GM18508 (cell line): ENCODE measurements at regions not wholly inside any gene's neighbourhood (a gene's known extent, or its start where the extent isn't known, plus 50 kb on each side); places are given as distances from the start of the nearest gene placed in this dataset.
"Not testable (repeated sequence)": the region's sequence is repeated elsewhere in the genome, so short reads cannot be mapped to it uniquely, and the experiment has no call there.

Experiments used
- ATAC-seq: cut with Tn5 transposase; IDR thresholded peaks from one replicate; pipeline ENCODE4 v1.9.1; 2021; ENCODE audit warnings: moderate number of reproducible peaks; ENCODE audit not compliant: insufficient read depth, unreplicated experiment

DNA sequence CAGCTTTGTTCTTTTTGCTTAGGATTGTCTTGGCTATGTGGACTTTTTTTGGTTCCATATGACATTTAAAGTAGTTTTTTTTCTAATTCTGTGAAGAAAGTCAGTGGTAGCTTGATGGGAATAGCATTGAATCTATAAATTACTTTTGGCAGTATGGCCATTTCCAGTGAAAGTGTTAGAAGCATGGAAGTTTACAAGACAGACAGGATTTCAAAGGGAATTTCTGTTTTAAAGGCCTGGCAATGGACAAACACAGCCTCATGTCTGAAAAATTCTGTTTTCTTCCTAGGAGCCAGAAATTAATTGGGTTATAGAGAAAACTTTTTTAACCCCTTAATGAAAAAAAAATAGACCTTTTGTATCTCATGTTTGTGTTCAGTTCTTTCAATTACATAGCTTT lies 184.4 kb downstream of the ATP23 start:
- ATAC-seq = not testable (repeated sequence)

DNA sequence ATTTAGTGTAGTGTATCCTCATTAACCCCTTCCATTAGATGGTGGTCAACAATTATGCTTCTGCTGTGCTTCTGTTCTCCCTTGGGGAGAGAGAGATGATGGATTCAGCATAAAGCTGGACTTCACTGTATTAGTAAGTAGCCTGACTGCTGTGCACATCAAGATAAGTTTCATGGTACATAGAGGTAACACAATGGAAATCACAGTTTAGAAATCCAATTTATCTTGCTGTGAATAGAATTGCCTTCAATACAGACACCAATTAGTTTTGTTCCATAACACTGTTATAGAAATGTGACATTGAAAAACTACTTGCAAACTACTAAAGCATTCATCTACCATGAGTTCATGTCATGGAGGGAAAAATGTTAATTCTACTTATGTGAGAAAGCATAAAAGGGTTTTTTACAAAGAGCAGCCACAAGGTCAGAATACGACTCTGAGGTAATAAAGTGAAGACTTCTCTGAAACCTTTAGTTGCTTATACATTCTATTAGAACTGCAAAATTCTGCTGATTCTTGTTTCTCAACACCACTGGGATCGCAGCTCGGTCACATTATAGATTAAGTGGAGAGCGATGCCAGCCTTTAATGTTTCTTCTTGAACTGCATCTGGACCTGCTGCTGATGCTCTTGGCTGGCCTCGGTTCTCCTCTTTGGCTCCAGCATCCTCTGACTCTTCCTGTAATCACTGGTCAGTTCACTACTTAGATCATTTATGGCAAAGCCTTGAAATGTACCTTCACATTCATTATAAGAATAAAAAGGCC lies 190.8 kb downstream of the ATP23 start:
- ATAC-seq = no peak

DNA sequence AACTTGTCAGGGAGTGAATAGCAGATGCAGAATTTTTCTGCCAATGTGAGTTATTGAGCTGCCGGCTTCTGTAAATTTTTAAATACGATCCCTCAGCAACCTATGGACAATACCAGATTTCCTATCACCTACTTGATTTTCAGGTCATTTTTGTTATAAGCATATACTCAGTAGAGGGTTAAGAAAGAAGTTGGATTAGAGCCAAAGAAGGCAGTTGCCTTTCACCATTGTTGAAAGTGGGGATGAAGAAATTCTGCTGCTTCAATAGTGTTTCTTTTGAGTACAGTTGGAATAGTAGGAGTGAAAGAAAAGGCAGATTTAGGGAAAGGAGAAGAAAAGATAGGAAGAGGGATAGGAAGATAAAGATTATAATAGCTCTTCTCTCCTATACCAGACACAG lies 197.1 kb downstream of the ATP23 start:
- no peak for ATAC-seq

DNA sequence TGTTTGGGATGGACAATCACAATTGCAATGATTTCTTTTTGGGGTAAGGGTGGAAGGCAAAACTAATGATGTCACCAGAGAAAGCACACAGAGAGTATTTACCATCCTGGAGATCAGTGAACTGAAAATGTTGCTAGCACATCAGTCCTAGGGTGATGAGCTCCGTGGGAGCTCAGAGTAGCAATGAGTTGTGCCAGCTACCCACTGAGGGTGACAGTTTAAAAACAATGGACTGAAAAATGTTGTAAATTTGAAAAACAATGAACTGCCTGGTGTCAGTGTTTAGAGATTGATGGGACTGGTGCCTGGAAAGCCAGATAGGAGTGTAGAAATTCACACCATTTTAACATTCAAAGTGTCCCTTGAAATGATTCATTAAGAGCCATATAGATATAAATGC lies 198.5 kb downstream of the ATP23 start:
- ATAC-seq = no peak

DNA sequence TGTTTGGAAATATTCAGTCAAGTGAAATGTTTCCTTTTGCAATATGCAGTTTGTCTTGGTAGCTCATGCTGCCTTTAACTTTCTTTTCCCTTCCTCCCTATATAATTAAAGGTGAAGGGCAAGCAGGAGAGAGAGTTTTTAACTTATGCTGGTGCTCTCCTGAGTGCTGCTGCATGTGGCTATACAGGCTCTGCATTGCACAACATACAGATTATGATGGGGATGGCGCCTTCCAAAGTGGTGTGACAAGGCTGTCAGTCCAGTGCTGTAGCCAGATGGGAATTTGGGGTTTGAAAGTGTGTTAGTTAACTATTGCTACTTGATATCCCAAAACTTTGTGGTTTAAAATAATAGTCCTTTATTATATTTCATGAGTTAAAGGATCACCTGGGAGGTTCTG lies 199.0 kb downstream of the ATP23 start:
- ATAC-seq = no peak

DNA sequence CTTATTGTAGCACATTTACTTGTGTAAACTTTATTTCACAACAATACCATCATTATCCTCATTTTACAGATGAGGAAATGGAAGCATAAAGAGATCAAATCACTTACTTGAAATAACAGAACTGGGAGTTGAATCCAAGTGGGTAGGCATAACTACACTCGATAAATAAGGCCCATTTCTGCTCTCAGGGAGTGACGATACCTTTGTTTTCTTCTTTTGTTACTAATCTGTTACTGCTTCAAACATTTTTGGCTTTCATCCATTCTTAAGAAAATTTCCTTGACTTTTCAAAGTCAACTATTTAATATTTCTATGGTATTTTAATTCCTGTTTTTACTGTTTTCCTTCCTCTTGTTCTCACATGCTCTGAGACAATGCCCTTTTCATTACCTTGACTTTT lies 201.6 kb downstream of the ATP23 start:
- no peak for ATAC-seq

DNA sequence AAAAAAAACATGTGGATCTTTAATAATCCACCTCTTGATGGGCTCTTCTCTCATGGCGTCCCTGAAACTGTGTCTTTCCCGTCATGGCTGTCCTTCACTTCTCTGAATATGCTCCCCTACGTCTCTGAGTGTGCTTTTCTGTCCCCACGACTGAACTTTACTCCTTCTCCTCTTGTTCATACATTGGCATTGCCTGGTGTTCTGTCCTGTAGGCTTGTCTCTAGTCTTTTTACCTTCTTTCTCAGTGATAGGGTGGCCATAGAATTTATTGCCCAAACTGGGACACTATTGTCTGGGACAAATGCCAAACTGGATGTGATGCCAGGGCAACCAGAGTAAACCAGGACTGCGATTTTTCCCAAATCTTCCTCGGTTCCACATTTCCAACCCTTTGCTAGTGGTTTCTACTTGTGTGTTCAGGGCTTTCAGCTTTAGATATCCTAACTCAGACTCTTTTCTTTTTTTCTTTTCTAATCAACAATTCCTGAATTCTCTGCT lies 202.2 kb downstream of the ATP23 start:
- ATAC-seq = no peak

DNA sequence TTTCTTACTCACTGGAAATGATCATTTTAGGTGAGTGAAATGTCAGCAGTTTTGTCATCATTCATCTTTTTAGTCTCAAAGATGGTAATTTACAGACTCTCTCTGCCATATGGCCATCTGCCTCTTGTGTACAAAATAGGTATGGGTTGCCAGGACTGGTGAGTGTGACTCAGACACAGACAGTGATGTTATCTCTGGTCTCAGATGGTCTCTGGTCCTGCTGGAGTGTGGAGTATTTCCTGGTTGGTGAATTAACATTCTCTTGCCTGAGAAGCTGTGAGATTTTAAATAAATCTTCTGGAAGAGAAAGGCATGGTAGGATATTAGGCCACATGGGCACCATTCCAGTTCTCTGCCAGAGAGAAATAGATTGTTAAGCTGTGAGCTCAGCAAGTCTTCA lies 207.0 kb downstream of the ATP23 start:
- ATAC-seq = no peak

DNA sequence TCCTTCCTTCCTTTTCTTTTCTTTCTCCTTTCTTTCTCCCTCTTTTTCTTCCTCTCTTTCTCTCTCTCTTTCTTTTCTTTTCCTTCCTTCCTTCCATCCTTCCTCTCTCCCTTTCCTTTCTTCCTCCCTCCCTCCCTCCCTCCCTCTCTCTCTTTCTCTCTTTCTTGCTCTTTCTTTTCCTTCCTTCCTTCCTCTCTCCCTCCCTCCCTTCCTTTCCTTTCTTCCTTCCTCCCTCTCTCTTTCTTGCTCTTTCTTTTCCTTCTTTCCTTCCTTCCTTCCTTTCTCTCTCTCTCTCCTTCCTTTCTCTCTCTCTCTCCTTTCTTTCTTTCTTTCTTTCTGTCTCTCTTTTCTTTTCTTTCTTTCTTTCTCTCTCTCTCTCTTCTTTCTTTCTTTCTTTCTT lies 207.6 kb downstream of the ATP23 start:
- ATAC-seq = no peak

DNA sequence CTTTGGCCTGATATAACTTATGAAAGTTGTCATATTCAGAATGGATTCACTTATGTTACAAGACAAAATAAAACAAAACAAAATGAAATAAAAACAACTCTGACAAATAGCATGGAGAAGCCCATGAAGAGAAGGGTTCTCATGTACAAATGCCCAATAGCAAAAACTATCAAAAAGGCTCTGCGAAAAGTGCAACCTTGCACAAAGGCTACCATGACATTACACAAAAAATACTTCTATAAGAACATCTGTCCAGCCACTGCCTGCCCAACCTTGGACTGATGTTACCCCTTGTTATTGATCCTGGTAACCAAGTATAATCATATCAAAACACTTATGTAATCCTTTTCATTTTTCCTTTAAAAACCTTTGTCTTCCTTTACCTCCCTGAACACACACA lies 213.0 kb downstream of the ATP23 start:
- no peak for ATAC-seq

DNA sequence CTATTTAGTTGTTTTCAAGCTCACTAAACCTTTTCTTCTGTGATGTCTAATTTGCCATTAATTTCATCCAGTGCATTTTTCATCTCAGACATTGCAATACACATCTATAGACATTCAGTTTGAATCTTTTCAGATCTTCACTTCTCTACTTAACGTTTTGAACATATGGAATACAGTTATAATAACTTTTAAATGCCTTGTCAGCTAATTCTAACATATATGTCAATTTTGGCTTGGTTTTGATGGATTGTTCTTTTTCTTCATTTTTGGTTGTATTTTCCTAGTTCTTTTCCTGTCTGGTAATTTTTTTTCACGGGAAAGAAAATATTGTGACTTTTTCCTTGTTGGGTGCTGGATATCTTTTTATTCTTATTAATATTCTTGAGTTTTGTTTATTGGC lies 215.3 kb downstream of the ATP23 start:
- ATAC-seq = no peak

DNA sequence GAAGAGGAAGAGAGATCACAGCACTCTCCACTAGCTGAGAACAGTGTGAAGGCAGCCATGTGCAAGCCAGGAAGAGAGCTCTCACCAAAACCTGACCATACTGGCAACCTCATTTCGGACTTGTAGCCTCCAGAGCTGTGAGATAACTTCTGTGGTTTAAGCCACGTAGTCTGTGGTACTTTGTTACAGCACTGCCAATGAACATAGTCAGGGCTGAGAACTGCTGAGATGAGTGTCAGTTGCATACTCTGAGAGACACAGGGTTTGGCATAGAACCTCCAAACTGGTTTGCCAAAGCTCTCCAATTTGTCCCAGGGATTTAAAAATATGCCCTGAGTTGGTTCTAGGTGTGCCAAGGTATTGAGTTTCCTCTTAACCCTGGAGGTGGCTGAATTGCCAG lies 218.6 kb downstream of the ATP23 start:
- ATAC-seq = no peak

DNA sequence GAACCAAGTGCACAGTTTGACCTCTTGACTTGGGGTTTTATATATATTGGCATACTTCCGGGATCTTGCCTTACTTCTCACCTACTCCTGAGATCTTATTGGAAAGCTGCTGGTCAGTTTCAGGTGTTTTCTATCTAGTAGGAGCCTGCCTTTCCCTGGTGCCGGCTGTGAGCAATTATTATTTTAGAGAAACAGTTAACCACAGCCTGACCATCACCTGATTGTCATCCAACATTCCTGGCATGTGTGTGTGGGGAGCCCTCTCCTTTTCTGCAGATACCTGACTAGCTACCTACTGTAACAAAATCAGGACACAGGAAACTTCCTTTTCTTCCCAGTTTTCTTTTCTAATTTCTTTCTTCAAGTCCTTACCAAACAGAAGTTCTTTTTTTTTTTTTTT lies 220.4 kb downstream of the ATP23 start:
- no peak for ATAC-seq

DNA sequence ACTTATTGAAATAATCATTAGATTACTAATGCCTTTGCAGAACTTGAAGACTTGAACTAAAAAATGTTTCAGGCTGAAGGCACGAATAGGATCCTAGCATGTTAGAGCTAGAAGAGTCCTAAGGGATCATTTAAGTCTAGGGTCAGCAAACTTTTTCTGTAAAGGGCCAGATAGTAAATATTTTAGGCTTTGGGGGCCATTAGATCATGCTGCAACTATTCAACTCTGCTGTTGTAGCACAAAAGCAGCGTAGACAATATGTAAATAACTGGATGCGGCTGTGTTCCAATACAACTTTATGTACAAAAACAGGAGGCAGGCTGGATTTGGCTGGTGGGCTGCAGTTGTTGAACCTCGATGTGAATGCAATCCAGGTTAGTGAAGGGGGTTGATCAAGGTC lies 221.7 kb downstream of the ATP23 start:
- no peak for ATAC-seq

DNA sequence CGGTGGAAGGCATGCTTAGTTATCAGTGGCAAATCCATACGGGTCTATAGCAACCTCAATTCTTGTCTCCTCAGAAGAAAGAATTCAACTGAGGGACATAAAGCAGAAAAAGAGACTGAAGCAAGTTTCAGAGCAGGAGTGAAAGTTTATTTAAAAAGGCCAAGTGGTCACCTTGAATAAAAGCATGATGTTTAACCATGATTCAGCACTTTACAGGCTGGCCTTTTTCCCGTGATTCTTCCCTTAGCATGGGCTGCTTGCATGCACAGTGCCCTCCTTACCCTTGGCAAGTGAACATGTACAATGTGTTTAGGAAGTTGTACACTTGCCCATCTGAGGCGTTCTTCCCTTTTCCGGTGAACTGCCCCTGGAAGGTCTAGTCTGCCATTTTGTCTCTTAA lies 225.3 kb downstream of the ATP23 start:
- no peak for ATAC-seq

DNA sequence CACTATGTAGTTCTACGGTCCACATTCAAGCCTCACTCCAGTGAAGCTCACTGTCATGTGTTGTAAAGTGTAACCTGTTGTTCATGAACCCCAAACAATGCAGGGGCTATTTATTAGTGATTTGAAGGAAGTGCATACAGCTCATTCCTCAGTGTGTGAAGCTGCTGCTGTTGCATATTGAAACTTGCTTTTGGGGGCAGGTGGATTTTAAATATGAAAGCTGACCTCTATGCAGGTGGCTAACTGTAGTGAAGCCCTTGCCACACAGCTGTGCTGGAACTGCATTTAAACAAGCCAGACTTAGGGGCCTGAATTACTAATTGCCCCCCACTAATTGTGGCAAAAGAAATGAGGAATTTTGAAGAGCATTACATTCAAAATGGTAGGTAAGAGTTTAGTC lies 226.3 kb downstream of the ATP23 start:
- no peak for ATAC-seq

DNA sequence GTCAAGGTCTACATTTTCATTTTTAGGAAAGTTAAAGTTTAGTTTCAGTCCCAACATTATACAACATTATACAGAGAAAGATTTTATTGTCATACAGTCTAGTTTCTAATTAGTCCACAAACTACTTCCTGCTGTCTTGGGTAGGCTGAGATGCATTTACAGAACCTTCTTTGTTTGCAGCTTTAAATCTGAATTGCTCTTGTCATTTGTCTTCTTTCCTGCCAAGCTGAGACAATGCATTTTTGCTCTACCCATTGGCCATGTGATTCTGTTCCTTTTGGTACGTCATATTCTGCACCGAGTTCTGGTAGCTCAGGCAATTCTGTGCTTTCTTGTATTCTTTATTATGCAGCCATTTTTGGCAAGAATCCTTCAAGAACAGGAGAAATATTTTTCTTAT lies 228.5 kb downstream of the ATP23 start:
- no peak for ATAC-seq

DNA sequence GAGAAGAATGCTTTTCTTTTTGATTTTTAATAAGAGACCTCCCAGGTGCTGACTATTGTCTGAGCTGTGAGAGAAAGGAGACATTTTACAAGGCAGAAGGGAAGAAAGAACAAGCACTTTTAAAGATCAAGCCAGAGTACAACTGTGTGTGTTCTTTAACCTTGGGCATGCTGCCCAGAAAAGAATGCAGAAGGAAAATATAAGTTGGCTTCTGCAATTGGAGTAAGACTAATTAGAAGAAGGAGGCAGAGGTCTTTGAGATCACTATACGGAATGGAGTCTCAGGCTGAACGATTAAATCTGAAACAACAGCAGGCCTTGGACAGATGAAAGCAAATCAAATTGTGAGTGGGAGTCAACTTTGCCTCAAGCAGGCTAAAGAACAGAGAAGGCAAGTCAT lies 230.5 kb downstream of the ATP23 start:
- ATAC-seq = no peak

DNA sequence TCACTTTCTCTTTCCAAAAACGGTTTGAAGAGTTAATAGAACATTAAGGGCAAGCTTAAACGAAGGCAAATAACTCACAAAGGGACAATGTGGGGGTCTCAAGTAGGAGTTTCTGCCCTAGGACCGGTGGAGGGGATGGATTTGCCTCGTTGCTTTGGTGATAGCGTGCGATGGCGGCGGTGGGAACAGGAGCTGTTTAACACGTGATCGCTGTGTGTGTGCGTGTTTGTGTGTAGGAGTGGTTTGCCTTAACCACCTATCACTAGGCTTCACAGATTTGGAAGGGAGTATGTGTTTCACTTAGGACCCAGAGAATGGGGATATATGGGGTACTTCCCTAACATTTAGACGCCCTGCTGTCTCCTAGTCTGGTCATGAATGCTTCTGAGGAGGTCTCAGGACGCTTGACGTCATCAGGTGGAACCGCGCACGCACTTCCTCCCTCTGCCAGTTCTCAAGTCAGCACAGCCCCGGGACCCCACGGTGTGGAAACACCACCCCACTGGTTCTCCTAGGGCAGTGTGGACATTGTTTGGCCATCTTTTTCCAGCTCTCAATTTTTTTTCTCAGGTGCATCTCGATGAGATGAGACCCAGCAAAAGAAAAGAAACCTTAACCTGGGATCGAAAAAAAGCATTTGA lies 231.2 kb downstream of the ATP23 start:
- no peak for ATAC-seq

DNA sequence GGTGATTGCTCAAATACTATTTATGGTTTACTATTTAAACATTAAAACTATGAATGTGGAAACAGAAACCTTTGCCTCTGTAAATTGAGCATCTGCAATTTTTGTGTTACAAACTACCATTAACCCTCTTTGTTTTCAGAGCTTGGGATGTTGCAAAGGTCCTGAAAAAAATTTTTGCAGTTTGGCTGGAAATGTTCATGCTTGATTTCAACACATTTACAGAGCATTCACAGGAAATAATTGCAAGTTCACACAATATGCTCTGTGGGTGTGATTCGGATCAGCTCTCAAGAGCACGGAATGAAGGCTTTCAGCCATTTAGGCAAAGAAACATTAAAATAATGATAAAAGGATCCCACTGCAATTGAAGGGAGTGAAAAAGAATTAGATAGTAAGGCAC lies 232.9 kb downstream of the ATP23 start:
- ATAC-seq = no peak

DNA sequence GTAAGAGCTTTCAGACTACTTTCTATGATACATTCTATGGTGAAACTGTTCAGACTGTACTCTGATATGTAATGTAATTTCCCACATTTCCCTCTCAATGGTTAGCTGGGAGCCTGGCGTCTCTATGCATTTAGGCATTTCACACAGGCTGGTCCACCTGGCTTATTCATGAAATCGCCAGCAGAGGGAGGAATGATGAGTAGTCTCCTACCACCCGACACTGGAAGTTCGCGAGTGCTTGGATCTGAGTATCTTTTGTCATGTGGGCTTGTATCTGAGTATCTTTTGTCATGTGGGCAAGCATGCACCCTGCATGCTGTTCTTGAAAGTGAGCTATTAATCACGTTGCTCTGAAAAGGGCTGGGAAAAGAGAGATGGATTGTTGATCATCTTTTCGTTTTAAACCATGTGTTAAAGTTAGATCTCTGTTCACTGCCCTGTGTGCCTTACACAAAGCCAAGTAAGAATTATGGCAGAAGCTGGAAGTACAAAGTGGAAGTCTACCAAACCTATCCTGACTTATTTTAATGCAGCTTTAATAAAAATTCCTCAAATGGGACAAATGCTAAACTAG lies 235.0 kb downstream of the ATP23 start:
- no peak for ATAC-seq

DNA sequence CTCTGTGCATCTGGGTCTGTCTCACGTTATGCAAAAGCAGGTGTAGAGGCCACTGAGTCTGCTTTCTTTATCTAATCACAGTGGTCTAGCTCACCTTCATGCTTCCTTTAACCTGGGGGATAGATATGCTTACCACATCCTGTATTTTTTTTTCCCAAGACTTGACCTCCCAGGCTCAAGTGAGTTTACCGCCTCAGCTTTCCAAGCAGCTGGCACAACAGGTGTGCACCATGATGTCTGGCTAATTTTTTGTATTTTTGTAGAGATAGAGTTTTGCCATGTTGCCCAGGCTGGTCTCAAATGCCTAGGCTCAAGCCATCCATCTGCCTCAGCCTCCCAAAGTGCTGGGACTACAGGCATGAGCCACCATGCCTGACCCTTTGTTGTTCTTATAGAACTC lies 236.0 kb downstream of the ATP23 start:
- no peak for ATAC-seq
